ENCODE measurements at regions not wholly inside any gene's neighbourhood (a gene's known extent, or its start where the extent isn't known, plus 50 kb on each side); places are given as distances from the start of the nearest gene placed in this dataset.
"Not testable (repeated sequence)": the region's sequence is repeated elsewhere in the genome, so short reads cannot be mapped to it uniquely, and the experiment has no call there.

- TF ChIP-seq CTCF (conservative IDR thresholded peaks at IDR 0.05); EZH2 (IDR thresholded peaks at IDR 0.05; ENCODE audit: low read depth): not testable (repeated sequence)
These were observed 122.4 kb upstream of the PCGF5 start for GRCh38 chr10:91098021-91098420.

Data from PC-9 (cell line).